Coronary artery (tissue), 2 donors: ENCODE measurements at regions not wholly inside any gene's neighbourhood (a gene's known extent, or its start where the extent isn't known, plus 50 kb on each side); places are given as distances from the start of the nearest gene placed in this dataset.

Source experiments
- DNase-seq: peaks from one replicate; pipeline ENCODE4 v3.0.0-alpha.2; 2017; ENCODE audit warnings: low spot score
- H3K27ac ChIP-seq, 2 donors: fragments of 200-600 bp; sonication (generic); one replicate each; pipeline ENCODE4 v1.5.1; 2016 to 2019
- H3K4me3 ChIP-seq: fragments of 200-600 bp; sonication (generic); 2 replicates; pipeline ENCODE4 v1.5.1; 2016; ENCODE audit warnings: mild to moderate bottlenecking, moderate library complexity
- CTCF ChIP-seq: fragments of 200-600 bp; sonication (generic); IDR thresholded peaks from one replicate; pipeline ENCODE4 v1.5.1; 2019; ENCODE audit warnings: antibody characterized with exemption

- TF ChIP-seq CTCF = no peak
- peak; percentile 45 for DNase-seq
- Histone ChIP-seq H3K27ac (no peak overlapping the region), H3K4me3 (no peak overlapping the region)
Measured at GRCh38 chr13:111925146-111925875, 141.6 kb upstream of the SOX1 start.

GRCh38 chr13:111926501-111927180 is 140.3 kb upstream of the SOX1 start:
- TF ChIP-seq CTCF = no peak
- peak; percentile 47 for DNase-seq
- Histone ChIP-seq H3K27ac (no peak overlapping the region), H3K4me3 (no peak overlapping the region)

DNA sequence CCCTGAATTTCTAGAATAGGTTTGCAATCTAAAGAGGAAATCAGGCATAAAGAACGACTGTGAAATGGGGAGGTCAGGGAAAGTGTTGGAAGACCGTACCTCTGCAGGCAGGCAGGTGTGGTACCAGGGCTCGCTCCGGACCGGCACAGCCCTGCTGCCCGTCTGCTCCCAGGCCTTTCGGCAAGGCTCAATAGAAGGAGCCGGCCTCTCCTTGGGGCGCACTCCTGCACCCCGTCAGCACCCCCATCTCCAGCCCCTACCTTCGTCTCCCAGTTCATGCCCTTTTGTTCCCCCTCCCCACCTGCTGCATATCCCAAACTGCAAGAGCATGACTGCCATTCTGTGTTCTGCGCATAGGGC is 139.8 kb upstream of the SOX1 start:
- H3K27ac ChIP-seq = no peak overlapping the region
- TF ChIP-seq CTCF = no peak
- DNase-seq = peak; percentile 35
- H3K4me3 ChIP-seq = no peak overlapping the region

- peak; percentile 66 for DNase-seq
- Histone ChIP-seq H3K27ac (no peak overlapping the region), H3K4me3 (no peak overlapping the region)
- no peak for TF ChIP-seq CTCF
Measured at GRCh38 chr13:111929036-111929616, 137.8 kb upstream of the SOX1 start.

- no peak overlapping the region for H3K4me3 ChIP-seq
- no peak overlapping the region for H3K27ac ChIP-seq
- TF ChIP-seq CTCF = no peak
- no peak for DNase-seq
Measured at GRCh38 chr13:111936267-111936925, 130.6 kb upstream of the SOX1 start.

GRCh38 chr13:111937777-111938311 is 129.1 kb upstream of the SOX1 start:
- TF ChIP-seq CTCF = no peak
- DNase-seq = no peak
- Histone ChIP-seq H3K4me3 (no peak overlapping the region), H3K27ac (no peak overlapping the region)
